Nephron (organoid): ENCODE measurements at regions not wholly inside any gene's neighbourhood (a gene's known extent, or its start where the extent isn't known, plus 50 kb on each side); places are given as distances from the start of the nearest gene placed in this dataset.

Source experiments
- H3K27ac Mint-ChIP-seq, 3 experiments: 2 replicates each; pipeline ENCODE4 v1.8.0; 2020; ENCODE audit warnings: mixed read lengths in 3 of 3, mild to moderate bottlenecking in 2 of 3, moderate library complexity in 1 of 3
- H3K27me3 Mint-ChIP-seq: 2 replicates; pipeline ENCODE4 v1.8.0; 2021; ENCODE audit warnings: low read depth, mild to moderate bottlenecking, moderate library complexity, mixed read lengths
- H3K36me3 Mint-ChIP-seq: 2 replicates; pipeline ENCODE4 v1.8.0; 2020; ENCODE audit warnings: low read depth, mixed read lengths
- H3K4me1 Mint-ChIP-seq: 2 replicates; pipeline ENCODE4 v1.8.0; 2020; ENCODE audit warnings: mixed read lengths
- H3K4me3 Mint-ChIP-seq, 3 experiments: 2 replicates each; pipeline ENCODE4 v1.8.0; 2020; ENCODE audit warnings: mild to moderate bottlenecking in 3 of 3, mixed read lengths in 3 of 3, moderate library complexity in 2 of 3
- H3K9me3 Mint-ChIP-seq: 2 replicates; pipeline ENCODE4 v1.8.0; 2020; ENCODE audit warnings: mixed read lengths
- CTCF ChIP-seq, 3 experiments: fragments of 200-600 bp; sonication (generic); IDR thresholded peaks; one replicate each; pipeline ENCODE4 v1.5.0; 2021; ENCODE audit warnings: antibody characterized with exemption in 3 of 3; ENCODE audit not compliant: unreplicated experiment in 3 of 3

- no peaks in the 10 kb centered on the region for H3K36me3 Mint-ChIP-seq
- no peak for TF ChIP-seq CTCF (IDR thresholded peaks at IDR 0.05; ENCODE audit: unreplicated experiment in 3 of 3)
- H3K27ac Mint-ChIP-seq, result no peak overlapping the region
- H3K4me1 Mint-ChIP-seq, result no peaks in the 10 kb centered on the region
- no peak overlapping the region for H3K4me3 Mint-ChIP-seq
- H3K9me3 Mint-ChIP-seq, result peaks cover 10% of the 10 kb centered on the region
- H3K27me3 Mint-ChIP-seq, result no peaks in the 10 kb centered on the region
Measured at GRCh38 chr10:109534193-109534592, 389.1 kb downstream of the XPNPEP1 start.

GRCh38 chr10:109529258-109529657 is 394.1 kb downstream of the XPNPEP1 start:
- Mint-ChIP-seq H3K27me3 (no peaks in the 10 kb centered on the region), H3K9me3 (peaks cover 23% of the 10 kb centered on the region), H3K27ac (no peak overlapping the region), H3K4me1 (no peaks in the 10 kb centered on the region), H3K4me3 (no peak overlapping the region), H3K36me3 (no peaks in the 10 kb centered on the region)
- no peak for TF ChIP-seq CTCF (IDR thresholded peaks at IDR 0.05; ENCODE audit: unreplicated experiment in 3 of 3)

GRCh38 chr10:109517748-109518147 is 405.6 kb downstream of the XPNPEP1 start:
- Mint-ChIP-seq H3K9me3 (peaks cover 7% of the 10 kb centered on the region), H3K36me3 (no peaks in the 10 kb centered on the region), H3K4me3 (no peak overlapping the region), H3K27me3 (no peaks in the 10 kb centered on the region), H3K27ac (no peak overlapping the region), H3K4me1 (no peaks in the 10 kb centered on the region)
- TF ChIP-seq CTCF (IDR thresholded peaks at IDR 0.05; ENCODE audit: unreplicated experiment in 3 of 3), result no peak

- peaks cover 2% of the 10 kb centered on the region for H3K9me3 Mint-ChIP-seq
- H3K4me1 Mint-ChIP-seq, result no peaks in the 10 kb centered on the region
- H3K36me3 Mint-ChIP-seq, result no peaks in the 10 kb centered on the region
- H3K27ac Mint-ChIP-seq, result no peak overlapping the region
- H3K4me3 Mint-ChIP-seq, result no peak overlapping the region
- no peak for TF ChIP-seq CTCF (IDR thresholded peaks at IDR 0.05; ENCODE audit: unreplicated experiment in 3 of 3)
- H3K27me3 Mint-ChIP-seq, result peaks cover 10% of the 10 kb centered on the region
Measured at GRCh38 chr10:109504401-109504800, 418.9 kb downstream of the XPNPEP1 start.

- Mint-ChIP-seq H3K4me3 (no peak overlapping the region), H3K9me3 (no peaks in the 10 kb centered on the region), H3K4me1 (no peaks in the 10 kb centered on the region), H3K36me3 (no peaks in the 10 kb centered on the region), H3K27me3 (no peaks in the 10 kb centered on the region), H3K27ac (no peak overlapping the region)
- TF ChIP-seq CTCF (IDR thresholded peaks at IDR 0.05; ENCODE audit: unreplicated experiment in 3 of 3), result no peak
Measured at GRCh38 chr10:109487691-109488090, 435.6 kb downstream of the XPNPEP1 start.

- H3K9me3 Mint-ChIP-seq, result no peaks in the 10 kb centered on the region
- H3K4me1 Mint-ChIP-seq, result peaks cover 6% of the 10 kb centered on the region
- H3K27me3 Mint-ChIP-seq, result no peaks in the 10 kb centered on the region
- H3K4me3 Mint-ChIP-seq, result no peak overlapping the region
- H3K27ac Mint-ChIP-seq, result no peak overlapping the region
- no peaks in the 10 kb centered on the region for H3K36me3 Mint-ChIP-seq
- TF ChIP-seq CTCF (IDR thresholded peaks at IDR 0.05; ENCODE audit: unreplicated experiment in 3 of 3), result no peak
Measured at GRCh38 chr10:109480836-109481235, 442.5 kb downstream of the XPNPEP1 start.
